Tibial artery (tissue), 4 donors: ENCODE measurements at regions not wholly inside any gene's neighbourhood (a gene's known extent, or its start where the extent isn't known, plus 50 kb on each side); places are given as distances from the start of the nearest gene placed in this dataset.

Experiments used
- DNase-seq, 2 donors: peaks; one replicate each; pipeline ENCODE4 v3.0.0-alpha.2; 2019
- H3K27ac ChIP-seq, 2 donors: fragments of 200-600 bp; sonication (generic) in 1 of 2; 1 replicate in 1 of 2; 2 replicates in 1 of 2; pipeline ENCODE4 v1.5.1; 2018 to 2019; ENCODE audit warnings: mild to moderate bottlenecking in 1 of 2
- H3K27me3 ChIP-seq, 2 donors: fragments of 200-600 bp; sonication (generic) in 1 of 2; one replicate each; pipeline versions ENCODE4 v1.5.1 to v1.6.0; 2016 to 2019
- H3K36me3 ChIP-seq, 3 donors: fragments of 200-600 bp; sonication (generic) in 2 of 3; one replicate each; pipeline ENCODE4 v1.5.1; 2016 to 2019; ENCODE audit warnings: mild to moderate bottlenecking in 2 of 3
- H3K4me1 ChIP-seq, 4 donors: fragments of 200-600 bp; sonication (generic) in 2 of 4; 1 replicate in 3 of 4; 2 replicates in 1 of 4; pipeline ENCODE4 v1.5.1; 2016 to 2019
- H3K4me3 ChIP-seq, 2 donors: fragments of 200-600 bp; sonication (generic) in 1 of 2; 1 replicate in 1 of 2; 2 replicates in 1 of 2; pipeline ENCODE4 v1.5.1; 2018 to 2019; ENCODE audit warnings: mild to moderate bottlenecking in 2 of 2
- H3K9me3 ChIP-seq, 3 donors: fragments of 200-600 bp; sonication (generic) in 1 of 3; one replicate each; pipeline ENCODE4 v1.5.1; 2016 to 2019
- intact Hi-C: fragments of 100-400 bp; cut with DNase I; formaldehyde crosslinking; loops from one replicate; pipeline ENCODE4 v1.15.0; 2023; ENCODE audit warnings: low total_unique reads
- TF ChIP-seq, protein P1 (sequence below), 2 experiments: fragments of 200-600 bp in 1 of 2; fragments of 450-650 bp in 1 of 2; IDR thresholded peaks; one replicate each; pipeline ENCODE4 v1.5.1; 2017 to 2019; ENCODE audit warnings: antibody characterized with exemption in 2 of 2, mild to moderate bottlenecking in 1 of 2, moderate library complexity in 1 of 2

DNA sequence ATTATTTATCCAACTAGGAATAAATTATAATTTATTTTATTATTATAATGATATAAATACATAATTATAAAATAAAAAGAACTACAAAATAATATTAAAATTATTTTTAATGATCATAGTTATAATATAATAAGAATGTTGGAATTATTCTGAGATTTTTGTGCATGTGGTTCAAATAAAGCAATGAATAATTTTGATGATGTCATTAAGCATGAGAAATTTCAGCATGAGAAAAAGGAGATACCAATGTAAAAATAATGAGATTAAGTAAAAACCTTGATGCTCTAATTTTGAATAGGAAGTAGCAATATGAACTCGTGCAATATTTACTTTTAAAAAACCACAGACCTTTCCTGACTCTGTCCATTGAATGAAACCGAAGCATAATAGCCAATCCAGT lies 181.8 kb upstream of the MTNR1B start:
- Histone ChIP-seq H3K9me3 (no peaks in the 10 kb centered on the region), H3K4me1 (peaks cover 0 to 4% (median 0%) of the 10 kb centered on the region in 4 donors), H3K36me3 (peaks cover 0 to 23% (median 5%) of the 10 kb centered on the region in 3 donors), H3K27ac (no peak overlapping the region), H3K4me3 (no peak overlapping the region), H3K27me3 (no peaks in the 10 kb centered on the region)
- TF ChIP-seq, protein P1, sequence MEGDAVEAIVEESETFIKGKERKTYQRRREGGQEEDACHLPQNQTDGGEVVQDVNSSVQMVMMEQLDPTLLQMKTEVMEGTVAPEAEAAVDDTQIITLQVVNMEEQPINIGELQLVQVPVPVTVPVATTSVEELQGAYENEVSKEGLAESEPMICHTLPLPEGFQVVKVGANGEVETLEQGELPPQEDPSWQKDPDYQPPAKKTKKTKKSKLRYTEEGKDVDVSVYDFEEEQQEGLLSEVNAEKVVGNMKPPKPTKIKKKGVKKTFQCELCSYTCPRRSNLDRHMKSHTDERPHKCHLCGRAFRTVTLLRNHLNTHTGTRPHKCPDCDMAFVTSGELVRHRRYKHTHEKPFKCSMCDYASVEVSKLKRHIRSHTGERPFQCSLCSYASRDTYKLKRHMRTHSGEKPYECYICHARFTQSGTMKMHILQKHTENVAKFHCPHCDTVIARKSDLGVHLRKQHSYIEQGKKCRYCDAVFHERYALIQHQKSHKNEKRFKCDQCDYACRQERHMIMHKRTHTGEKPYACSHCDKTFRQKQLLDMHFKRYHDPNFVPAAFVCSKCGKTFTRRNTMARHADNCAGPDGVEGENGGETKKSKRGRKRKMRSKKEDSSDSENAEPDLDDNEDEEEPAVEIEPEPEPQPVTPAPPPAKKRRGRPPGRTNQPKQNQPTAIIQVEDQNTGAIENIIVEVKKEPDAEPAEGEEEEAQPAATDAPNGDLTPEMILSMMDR (IDR thresholded peaks at IDR 0.05) = no peak
- no peak for DNase-seq
- intact Hi-C loops = no loop called here

DNA sequence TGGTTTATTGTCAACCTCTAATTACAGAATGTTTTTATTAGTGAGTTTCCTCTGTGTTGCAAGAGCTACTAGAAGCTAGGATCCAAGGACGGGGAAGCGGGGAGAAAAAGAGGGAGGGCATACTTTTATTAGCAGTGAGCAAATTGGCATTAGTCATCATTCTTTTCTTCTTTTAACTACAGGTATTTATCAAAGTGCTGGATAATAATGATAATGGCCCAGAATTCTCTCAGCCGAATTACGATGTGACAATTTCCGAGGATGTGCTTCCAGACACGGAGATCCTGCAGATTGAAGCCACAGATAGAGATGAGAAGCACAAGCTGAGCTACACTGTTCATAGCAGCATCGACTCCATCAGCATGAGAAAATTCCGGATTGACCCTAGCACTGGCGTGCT lies 179.7 kb upstream of the MTNR1B start:
- intact Hi-C loops = no loop called here
- H3K4me1 ChIP-seq = no peaks in the 10 kb centered on the region
- no peak overlapping the region for H3K27ac ChIP-seq
- peaks cover 0 to 29% (median 5%) of the 10 kb centered on the region in 3 donors for H3K36me3 ChIP-seq
- no peak overlapping the region for H3K4me3 ChIP-seq
- TF ChIP-seq, protein P1 (IDR thresholded peaks at IDR 0.05) = no peak
- no peaks in the 10 kb centered on the region for H3K9me3 ChIP-seq
- DNase-seq = no peak
- H3K27me3 ChIP-seq = no peaks in the 10 kb centered on the region

DNA sequence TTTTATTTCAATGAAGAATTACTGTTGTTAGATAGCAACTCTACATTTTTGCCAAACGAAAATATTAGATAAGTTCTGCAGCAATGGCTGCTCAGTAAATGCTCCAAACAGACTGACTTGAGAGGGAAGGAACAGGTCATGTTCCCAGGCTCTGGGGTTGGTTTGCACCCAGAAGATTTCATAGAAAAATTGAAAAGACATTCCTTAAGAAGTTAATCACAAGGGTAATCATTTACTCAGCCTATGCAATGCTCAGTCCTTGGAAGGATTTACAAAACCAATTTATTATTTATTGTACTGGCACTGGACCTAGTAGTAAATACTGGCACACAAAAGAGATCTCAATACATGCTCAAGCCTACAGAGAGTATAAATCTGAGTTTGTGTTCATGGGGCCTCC lies 179.1 kb upstream of the MTNR1B start:
- no peak for DNase-seq
- H3K27me3 ChIP-seq = no peaks in the 10 kb centered on the region
- intact Hi-C loops = no loop called here
- TF ChIP-seq, protein P1 (IDR thresholded peaks at IDR 0.05) = no peak
- no peak overlapping the region for H3K4me3 ChIP-seq
- H3K4me1 ChIP-seq = no peaks in the 10 kb centered on the region
- no peaks in the 10 kb centered on the region for H3K9me3 ChIP-seq
- no peak overlapping the region for H3K27ac ChIP-seq
- peaks cover 0 to 29% (median 5%) of the 10 kb centered on the region in 3 donors for H3K36me3 ChIP-seq

DNA sequence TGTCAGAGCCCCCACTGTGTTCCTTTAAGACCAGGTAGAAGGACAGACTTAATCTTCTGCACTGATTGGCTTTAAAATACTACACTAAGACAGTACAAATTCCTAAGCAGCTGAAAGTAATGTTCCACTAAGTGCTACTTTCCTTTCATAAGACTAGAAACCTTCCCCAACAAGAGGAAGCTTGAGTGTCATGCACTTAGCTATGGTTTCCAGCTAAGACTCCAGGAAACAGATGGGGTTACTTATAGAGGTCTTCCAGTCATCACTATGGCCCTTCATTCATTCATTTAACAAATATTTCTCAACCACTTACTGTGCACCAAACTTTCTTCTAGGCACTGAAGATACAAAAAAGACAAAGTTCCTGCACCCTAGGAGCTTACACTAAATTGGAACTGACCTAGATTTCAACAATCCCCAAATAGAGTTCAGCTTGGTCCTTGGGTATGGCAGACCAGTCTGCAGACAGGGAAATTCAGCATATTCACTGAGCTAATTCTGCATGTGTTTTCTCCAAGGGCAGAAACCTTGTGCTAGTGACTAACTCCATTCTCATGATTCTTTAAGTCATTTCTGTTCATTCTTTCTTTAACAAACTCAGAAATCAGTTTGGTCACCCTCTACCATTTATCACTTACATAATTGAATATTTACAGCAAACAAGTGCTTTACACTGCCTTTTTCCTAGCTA lies 178.4 kb upstream of the MTNR1B start:
- H3K27me3 ChIP-seq = no peaks in the 10 kb centered on the region
- TF ChIP-seq, protein P1 (IDR thresholded peaks at IDR 0.05) = no peak
- H3K36me3 ChIP-seq = peaks cover 0 to 29% (median 5%) of the 10 kb centered on the region in 3 donors
- no peaks in the 10 kb centered on the region for H3K9me3 ChIP-seq
- no peaks in the 10 kb centered on the region for H3K4me1 ChIP-seq
- no peak overlapping the region for H3K27ac ChIP-seq
- no peak overlapping the region for H3K4me3 ChIP-seq
- intact Hi-C loops = no loop called here
- DNase-seq = no peak

DNA sequence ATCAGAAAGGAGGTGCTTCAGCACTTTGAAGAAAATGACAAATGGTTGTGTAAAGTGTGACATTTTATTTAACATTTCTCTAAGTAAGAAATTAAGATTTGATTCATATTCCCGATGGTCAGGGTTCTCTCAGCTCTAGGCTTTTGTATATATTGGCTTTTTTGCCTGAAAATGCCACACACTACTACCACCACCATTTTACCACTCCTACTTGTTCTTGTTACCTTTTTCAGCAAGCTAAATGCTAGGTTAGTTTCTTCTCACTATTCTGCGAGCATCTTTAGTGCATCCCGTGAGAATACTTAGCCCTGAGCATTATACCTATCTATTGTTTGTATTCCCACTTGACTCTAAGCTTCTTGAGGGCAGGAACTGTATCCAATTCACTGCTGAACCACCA lies 177.6 kb upstream of the MTNR1B start:
- TF ChIP-seq, protein P1 (IDR thresholded peaks at IDR 0.05) = no peak
- Histone ChIP-seq H3K4me1 (no peaks in the 10 kb centered on the region), H3K9me3 (no peaks in the 10 kb centered on the region), H3K36me3 (peaks cover 0 to 29% (median 5%) of the 10 kb centered on the region in 3 donors), H3K27me3 (no peaks in the 10 kb centered on the region), H3K4me3 (no peak overlapping the region), H3K27ac (no peak overlapping the region)
- no peak for DNase-seq
- intact Hi-C loops = no loop called here
